ENCODE measurements at regions not wholly inside any gene's neighbourhood (a gene's known extent, or its start where the extent isn't known, plus 50 kb on each side); places are given as distances from the start of the nearest gene placed in this dataset.

GRCh38 chr1:194487172-194487571 is 1300.8 kb upstream of the B3GALT2 start:
- Histone ChIP-seq H3F3A (ENCODE audit: low read depth) (no peaks in the 10 kb centered on the region), H4K20me1 (ENCODE audit: insufficient read depth, low read length, poor library complexity, severe bottlenecking) (no peaks in the 10 kb centered on the region), H3K9ac (ENCODE audit: low read depth, low read length, poor library complexity, severe bottlenecking) (no peak overlapping the region), H3K4me2 (ENCODE audit: low read depth, low read length, poor library complexity, severe bottlenecking) (no peak overlapping the region), H2AFZ (ENCODE audit: low read length) (no peak overlapping the region), H3K36me3 (ENCODE audit: insufficient read depth, low read length) (no peaks in the 10 kb centered on the region), H3K27me3 (ENCODE audit: insufficient read depth, low read length, poor library complexity, severe bottlenecking) (no peaks in the 10 kb centered on the region), H3K9me3 (ENCODE audit: insufficient read depth, low read depth, low read length) (no peaks in the 10 kb centered on the region), H3K79me2 (ENCODE audit: insufficient read depth, low read length) (no peaks in the 10 kb centered on the region), H3K4me1 (ENCODE audit: insufficient read depth, low read length, poor library complexity, severe bottlenecking) (no peaks in the 10 kb centered on the region), H3K4me3 (ENCODE audit: low read length, poor library complexity, severe bottlenecking) (no peak overlapping the region), H3K9me2 (replicated peaks; ENCODE audit: low read depth, low read length) (no peaks in the 10 kb centered on the region)
- TF ChIP-seq, protein P1, sequence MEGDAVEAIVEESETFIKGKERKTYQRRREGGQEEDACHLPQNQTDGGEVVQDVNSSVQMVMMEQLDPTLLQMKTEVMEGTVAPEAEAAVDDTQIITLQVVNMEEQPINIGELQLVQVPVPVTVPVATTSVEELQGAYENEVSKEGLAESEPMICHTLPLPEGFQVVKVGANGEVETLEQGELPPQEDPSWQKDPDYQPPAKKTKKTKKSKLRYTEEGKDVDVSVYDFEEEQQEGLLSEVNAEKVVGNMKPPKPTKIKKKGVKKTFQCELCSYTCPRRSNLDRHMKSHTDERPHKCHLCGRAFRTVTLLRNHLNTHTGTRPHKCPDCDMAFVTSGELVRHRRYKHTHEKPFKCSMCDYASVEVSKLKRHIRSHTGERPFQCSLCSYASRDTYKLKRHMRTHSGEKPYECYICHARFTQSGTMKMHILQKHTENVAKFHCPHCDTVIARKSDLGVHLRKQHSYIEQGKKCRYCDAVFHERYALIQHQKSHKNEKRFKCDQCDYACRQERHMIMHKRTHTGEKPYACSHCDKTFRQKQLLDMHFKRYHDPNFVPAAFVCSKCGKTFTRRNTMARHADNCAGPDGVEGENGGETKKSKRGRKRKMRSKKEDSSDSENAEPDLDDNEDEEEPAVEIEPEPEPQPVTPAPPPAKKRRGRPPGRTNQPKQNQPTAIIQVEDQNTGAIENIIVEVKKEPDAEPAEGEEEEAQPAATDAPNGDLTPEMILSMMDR (conservative IDR thresholded peaks at IDR 0.05; ENCODE audit: low read length) = no peak
- no peak for TF ChIP-seq EZH2phosphoT487 (IDR thresholded peaks at IDR 0.05; ENCODE audit: borderline replicate concordance)

DNA sequence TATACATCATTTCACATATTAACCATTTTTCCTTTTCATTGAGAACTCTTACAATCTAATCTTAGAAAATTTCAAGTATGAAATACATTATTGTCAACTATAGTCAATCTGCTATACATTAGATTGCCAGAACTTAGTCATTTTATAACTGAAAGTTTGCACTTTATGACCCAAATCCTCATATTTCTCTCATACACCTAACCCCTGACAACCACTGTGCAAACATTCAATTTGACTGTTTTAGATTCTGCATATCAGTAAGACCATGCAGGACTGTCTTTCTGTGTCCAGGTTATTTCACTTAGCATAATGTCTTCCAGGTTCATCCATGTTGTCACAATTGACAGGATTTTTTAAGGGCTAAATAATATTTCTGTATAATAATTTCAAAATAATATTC is 1299.0 kb upstream of the B3GALT2 start:
- H2AFZ ChIP-seq (ENCODE audit: low read length) = no peak overlapping the region

GRCh38 chr1:194478731-194479130 is 1292.3 kb upstream of the B3GALT2 start:
- no peak for TF ChIP-seq EZH2phosphoT487 (IDR thresholded peaks at IDR 0.05; ENCODE audit: borderline replicate concordance)
- Histone ChIP-seq H3K9ac (ENCODE audit: low read depth, low read length, poor library complexity, severe bottlenecking) (no peak overlapping the region), H3K4me3 (ENCODE audit: low read length, poor library complexity, severe bottlenecking) (no peak overlapping the region)

More for the DNA sequence above, 1299.0 kb upstream of the B3GALT2 start:
- H4K20me1 ChIP-seq (ENCODE audit: insufficient read depth, low read length, poor library complexity, severe bottlenecking) = no peaks in the 10 kb centered on the region
- no peaks in the 10 kb centered on the region for H3K9me2 ChIP-seq (replicated peaks; ENCODE audit: low read depth, low read length)
- H3K36me3 ChIP-seq (ENCODE audit: insufficient read depth, low read length) = no peaks in the 10 kb centered on the region
- no peaks in the 10 kb centered on the region for H3K9me3 ChIP-seq (ENCODE audit: insufficient read depth, low read depth, low read length)
- no peaks in the 10 kb centered on the region for H3F3A ChIP-seq (ENCODE audit: low read depth)
- no peaks in the 10 kb centered on the region for H3K4me1 ChIP-seq (ENCODE audit: insufficient read depth, low read length, poor library complexity, severe bottlenecking)
- no peaks in the 10 kb centered on the region for H3K79me2 ChIP-seq (ENCODE audit: insufficient read depth, low read length)
- no peak overlapping the region for H3K4me3 ChIP-seq (ENCODE audit: low read length, poor library complexity, severe bottlenecking)
- no peaks in the 10 kb centered on the region for H3K27me3 ChIP-seq (ENCODE audit: insufficient read depth, low read length, poor library complexity, severe bottlenecking)
- H3K9ac ChIP-seq (ENCODE audit: low read depth, low read length, poor library complexity, severe bottlenecking) = no peak overlapping the region
- TF ChIP-seq, protein P1 (conservative IDR thresholded peaks at IDR 0.05; ENCODE audit: low read length) = no peak
- TF ChIP-seq EZH2phosphoT487 (IDR thresholded peaks at IDR 0.05; ENCODE audit: borderline replicate concordance) = no peak
- H3K4me2 ChIP-seq (ENCODE audit: low read depth, low read length, poor library complexity, severe bottlenecking) = no peak overlapping the region

GRCh38 chr1:194477908-194478307 is 1291.5 kb upstream of the B3GALT2 start:
- H3K79me2 ChIP-seq (ENCODE audit: insufficient read depth, low read length) = no peaks in the 10 kb centered on the region

More at GRCh38 chr1:194478731-194479130, 1292.3 kb upstream of the B3GALT2 start:
- H4K20me1 ChIP-seq (ENCODE audit: insufficient read depth, low read length, poor library complexity, severe bottlenecking) = no peaks in the 10 kb centered on the region
- no peaks in the 10 kb centered on the region for H3K36me3 ChIP-seq (ENCODE audit: insufficient read depth, low read length)
- no peaks in the 10 kb centered on the region for H3K9me3 ChIP-seq (ENCODE audit: insufficient read depth, low read depth, low read length)
- H3K9me2 ChIP-seq (replicated peaks; ENCODE audit: low read depth, low read length) = no peaks in the 10 kb centered on the region
- H2AFZ ChIP-seq (ENCODE audit: low read length) = no peak overlapping the region
- H3F3A ChIP-seq (ENCODE audit: low read depth) = no peaks in the 10 kb centered on the region
- no peaks in the 10 kb centered on the region for H3K79me2 ChIP-seq (ENCODE audit: insufficient read depth, low read length)
- no peaks in the 10 kb centered on the region for H3K4me1 ChIP-seq (ENCODE audit: insufficient read depth, low read length, poor library complexity, severe bottlenecking)
- no peaks in the 10 kb centered on the region for H3K27me3 ChIP-seq (ENCODE audit: insufficient read depth, low read length, poor library complexity, severe bottlenecking)
- H3K4me2 ChIP-seq (ENCODE audit: low read depth, low read length, poor library complexity, severe bottlenecking) = no peak overlapping the region

More at GRCh38 chr1:194477908-194478307, 1291.5 kb upstream of the B3GALT2 start:
- no peaks in the 10 kb centered on the region for H3F3A ChIP-seq (ENCODE audit: low read depth)
- H2AFZ ChIP-seq (ENCODE audit: low read length) = no peak overlapping the region
- no peaks in the 10 kb centered on the region for H3K27me3 ChIP-seq (ENCODE audit: insufficient read depth, low read length, poor library complexity, severe bottlenecking)
- H3K36me3 ChIP-seq (ENCODE audit: insufficient read depth, low read length) = no peaks in the 10 kb centered on the region
- no peak overlapping the region for H3K4me2 ChIP-seq (ENCODE audit: low read depth, low read length, poor library complexity, severe bottlenecking)
- no peak overlapping the region for H3K4me3 ChIP-seq (ENCODE audit: low read length, poor library complexity, severe bottlenecking)
- H3K9ac ChIP-seq (ENCODE audit: low read depth, low read length, poor library complexity, severe bottlenecking) = no peak overlapping the region
- H3K9me2 ChIP-seq (replicated peaks; ENCODE audit: low read depth, low read length) = no peaks in the 10 kb centered on the region
- H3K9me3 ChIP-seq (ENCODE audit: insufficient read depth, low read depth, low read length) = no peaks in the 10 kb centered on the region
- no peak for TF ChIP-seq EZH2phosphoT487 (IDR thresholded peaks at IDR 0.05; ENCODE audit: borderline replicate concordance)
- TF ChIP-seq, protein P1 (conservative IDR thresholded peaks at IDR 0.05; ENCODE audit: low read length) = no peak
- H3K4me1 ChIP-seq (ENCODE audit: insufficient read depth, low read length, poor library complexity, severe bottlenecking) = no peaks in the 10 kb centered on the region
- H4K20me1 ChIP-seq (ENCODE audit: insufficient read depth, low read length, poor library complexity, severe bottlenecking) = no peaks in the 10 kb centered on the region

Data from Loucy (cell line).